Caco-2 (cell line): ENCODE measurements at regions not wholly inside any gene's neighbourhood (a gene's known extent, or its start where the extent isn't known, plus 50 kb on each side); places are given as distances from the start of the nearest gene placed in this dataset.

Experiments used
- BruUV-seq: library from RNA; stranded (reverse); fragments of 400-500 nt; replicated peaks from 2 replicates; lab custom pipeline; 2021; lab: Mats Ljungman, UMichigan
- CTCF ChIA-PET: fragments of 300-600 bp; sonication (Branson Sonifier 250); formaldehyde crosslinking; loops from one replicate; lab custom pipeline; 2022; ENCODE audit warnings: antibody characterized with exemption; lab: Charles Lee
- POLR2A ChIA-PET: fragments of 300-600 bp; sonication (Branson Sonifier 250); formaldehyde crosslinking; loops from one replicate; lab custom pipeline; 2022; ENCODE audit warnings: antibody characterized with exemption; lab: Charles Lee
- DNase-seq, 2 experiments: peaks; one replicate each; pipeline versions ENCODE4 v3.0.0 to v3.0.0-alpha.2; 2020 to 2022
- H3K27me3 ChIP-seq: replicated peaks from 2 replicates; pipeline ENCODE4 v1.6.0; 2011; ENCODE audit warnings: low read length; ENCODE audit not compliant: control insufficient read depth, insufficient read depth
- H3K36me3 ChIP-seq: 2 replicates; pipeline ENCODE4 v1.5.1; 2011; ENCODE audit warnings: low read length; ENCODE audit not compliant: control insufficient read depth, insufficient read depth
- H3K4me1 ChIP-seq: fragments of 250-450 bp; sonication (Bioruptor Pico); 2 replicates; pipeline ENCODE4 v1.5.1; 2020; ENCODE audit warnings: mild to moderate bottlenecking
- H3K4me3 ChIP-seq: 2 replicates; pipeline ENCODE4 v1.5.1; 2011; ENCODE audit warnings: low read depth, mild to moderate bottlenecking, control low read depth, low read length
- H3K9me3 ChIP-seq: fragments of 250-450 bp; sonication (Bioruptor Pico); 2 replicates; pipeline ENCODE4 v1.5.1; 2020; ENCODE audit warnings: mild to moderate bottlenecking, moderate library complexity
- H3K27ac Mint-ChIP-seq: one replicate; pipeline ENCODE4 v1.8.0; 2022; ENCODE audit warnings: mixed read lengths; ENCODE audit not compliant: unreplicated experiment
- H3K27me3 Mint-ChIP-seq: one replicate; pipeline ENCODE4 v1.8.0; 2022; ENCODE audit warnings: mixed read lengths; ENCODE audit not compliant: insufficient read depth, unreplicated experiment
- H3K36me3 Mint-ChIP-seq: one replicate; pipeline ENCODE4 v1.8.0; 2022; ENCODE audit warnings: mild to moderate bottlenecking, mixed read lengths; ENCODE audit not compliant: insufficient read depth, unreplicated experiment
- H3K4me1 Mint-ChIP-seq: one replicate; pipeline ENCODE4 v1.8.0; 2022; ENCODE audit warnings: low read depth, mixed read lengths; ENCODE audit not compliant: unreplicated experiment
- H3K4me3 Mint-ChIP-seq: one replicate; pipeline ENCODE4 v1.8.0; 2022; ENCODE audit warnings: mild to moderate bottlenecking, moderate library complexity, mixed read lengths; ENCODE audit not compliant: unreplicated experiment
- H3K9me3 Mint-ChIP-seq: one replicate; pipeline ENCODE4 v1.8.0; 2022; ENCODE audit warnings: mixed read lengths; ENCODE audit not compliant: unreplicated experiment
- CTCF ChIP-seq, 2 experiments: fragments of 200-600 bp in 1 of 2; IDR thresholded peaks; 1 replicate in 1 of 2; 2 replicates in 1 of 2; pipeline versions ENCODE4 v1.5.1 to v1.8.0; 2011 to 2022; ENCODE audit warnings: antibody characterized with exemption in 1 of 2, control low read depth in 1 of 2, inconsistent platforms in 1 of 2, low read depth in 1 of 2, low read length in 1 of 2, mild to moderate bottlenecking in 1 of 2, moderate library complexity in 1 of 2; ENCODE audit not compliant: insufficient read depth in 1 of 2, severe bottlenecking in 1 of 2, unreplicated experiment in 1 of 2
- intact Hi-C: fragments of 100-400 bp; cut with micrococcal nuclease; formaldehyde crosslinking; loops from one replicate; pipeline ENCODE4 v1.10.0; 2022; ENCODE audit not compliant: unreplicated experiment

- H3K36me3 ChIP-seq, result no peaks in the 10 kb centered on the region
- Mint-ChIP-seq H3K4me1 (no peaks in the 10 kb centered on the region), H3K27me3 (peaks cover 2% of the 10 kb centered on the region), H3K36me3 (no peaks in the 10 kb centered on the region), H3K4me3 (no peak overlapping the region), H3K9me3 (peaks cover 21% of the 10 kb centered on the region), H3K27ac (no peak overlapping the region)
- 0 out of 2 replicates have a peak, but pooled peaks cover 5% of the 10 kb centered on the region for H3K9me3 ChIP-seq
- DNase-seq, result no peak
- BruUV-seq, result no TSS peak
- H3K4me1 ChIP-seq, result no peaks in the 10 kb centered on the region
- ChIA-PET POLR2A (no interaction called here), CTCF (no interaction called here)
- H3K27me3 ChIP-seq, result no peaks in the 10 kb centered on the region
- no peak for TF ChIP-seq CTCF (IDR thresholded peaks at IDR 0.05; ENCODE audit: insufficient read depth in 1 of 2, low read depth in 1 of 2, low read length in 1 of 2, severe bottlenecking in 1 of 2, unreplicated experiment in 1 of 2)
- intact Hi-C loops, result no loop called here
- H3K4me3 ChIP-seq, result no peak overlapping the region
Measured at GRCh38 chr2:82089518-82089917, 1785.0 kb upstream of the LRRTM1 start.

- no peak overlapping the region for H3K4me3 Mint-ChIP-seq
- intact Hi-C loops, result no loop called here
- H3K27me3 Mint-ChIP-seq, result no peaks in the 10 kb centered on the region
- no peak for TF ChIP-seq CTCF (IDR thresholded peaks at IDR 0.05; ENCODE audit: insufficient read depth in 1 of 2, low read depth in 1 of 2, low read length in 1 of 2, severe bottlenecking in 1 of 2, unreplicated experiment in 1 of 2)
- no peaks in the 10 kb centered on the region for H3K36me3 ChIP-seq
- 0 out of 2 replicates have a peak, but pooled peaks cover 5% of the 10 kb centered on the region for H3K9me3 ChIP-seq
- no peaks in the 10 kb centered on the region for H3K4me1 ChIP-seq
- H3K4me3 ChIP-seq, result no peak overlapping the region
- no peaks in the 10 kb centered on the region for H3K4me1 Mint-ChIP-seq
- no TSS peak for BruUV-seq
- no peak for DNase-seq
- H3K27ac Mint-ChIP-seq, result no peak overlapping the region
- H3K9me3 Mint-ChIP-seq, result peaks cover 12% of the 10 kb centered on the region
- H3K36me3 Mint-ChIP-seq, result no peaks in the 10 kb centered on the region
- CTCF ChIA-PET, result no interaction called here
- POLR2A ChIA-PET, result no interaction called here
- H3K27me3 ChIP-seq, result no peaks in the 10 kb centered on the region
Measured at GRCh38 chr2:82084679-82085392, 1780.3 kb upstream of the LRRTM1 start.

- Histone ChIP-seq H3K36me3 (no peaks in the 10 kb centered on the region), H3K4me1 (no peaks in the 10 kb centered on the region), H3K9me3 (no peaks in the 10 kb centered on the region), H3K27me3 (no peaks in the 10 kb centered on the region), H3K4me3 (no peak overlapping the region)
- H3K36me3 Mint-ChIP-seq, result no peaks in the 10 kb centered on the region
- ChIA-PET CTCF (no interaction called here), POLR2A (no interaction called here)
- no TSS peak for BruUV-seq
- H3K27ac Mint-ChIP-seq, result no peak overlapping the region
- intact Hi-C loops, result no loop called here
- no peak overlapping the region for H3K4me3 Mint-ChIP-seq
- H3K27me3 Mint-ChIP-seq, result no peaks in the 10 kb centered on the region
- TF ChIP-seq CTCF (IDR thresholded peaks at IDR 0.05; ENCODE audit: insufficient read depth in 1 of 2, low read depth in 1 of 2, low read length in 1 of 2, severe bottlenecking in 1 of 2, unreplicated experiment in 1 of 2), result no peak
- H3K4me1 Mint-ChIP-seq, result no peaks in the 10 kb centered on the region
- no peak for DNase-seq
- no peaks in the 10 kb centered on the region for H3K9me3 Mint-ChIP-seq
Measured at GRCh38 chr2:82075875-82076274, 1771.3 kb upstream of the LRRTM1 start.
